Liver (tissue), 8 donors: ENCODE measurements at regions not wholly inside any gene's neighbourhood (a gene's known extent, or its start where the extent isn't known, plus 50 kb on each side); places are given as distances from the start of the nearest gene placed in this dataset.

ENCODE experiments used
- DNase-seq: peaks from one replicate; pipeline ENCODE4 v3.0.0-alpha.2; 2017; ENCODE audit warnings: low spot score
- H3K27ac ChIP-seq, 2 donors: one replicate each; pipeline ENCODE4 v1.7.0; 2013; ENCODE audit warnings: inconsistent platforms in 2 of 2, low read length in 2 of 2, control low read depth in 1 of 2, low read depth in 1 of 2, mild to moderate bottlenecking in 1 of 2
- H3K27me3 ChIP-seq, 4 donors: one replicate each; pipeline versions ENCODE4 v1.6.1 to v1.7.0; 2013; ENCODE audit warnings: low read length in 3 of 4, inconsistent platforms in 1 of 4, mild to moderate bottlenecking in 1 of 4, moderate library complexity in 1 of 4; ENCODE audit not compliant: control insufficient read depth in 4 of 4, insufficient read depth in 4 of 4
- H3K36me3 ChIP-seq, 4 donors: one replicate each; pipeline versions ENCODE4 v1.6.1 to v1.7.0; 2013; ENCODE audit warnings: low read length in 3 of 4, mild to moderate bottlenecking in 3 of 4, low read depth in 1 of 4, moderate library complexity in 1 of 4; ENCODE audit not compliant: control insufficient read depth in 4 of 4, insufficient read depth in 3 of 4
- H3K4me1 ChIP-seq, 4 donors: one replicate each; pipeline versions ENCODE4 v1.6.1 to v1.7.0; 2013; ENCODE audit warnings: low read length in 3 of 4, mild to moderate bottlenecking in 3 of 4, moderate library complexity in 1 of 4; ENCODE audit not compliant: control insufficient read depth in 4 of 4, insufficient read depth in 4 of 4
- H3K4me3 ChIP-seq, 3 donors: one replicate each; pipeline versions ENCODE4 v1.6.1 to v1.7.0; 2013; ENCODE audit warnings: low read length in 3 of 3, control low read depth in 1 of 3, low read depth in 1 of 3, mild to moderate bottlenecking in 1 of 3
- H3K9ac ChIP-seq, 2 donors: one replicate each; pipeline ENCODE4 v1.7.0; 2013; ENCODE audit warnings: low read length in 2 of 2, mild to moderate bottlenecking in 2 of 2, moderate library complexity in 2 of 2, control low read depth in 1 of 2, low read depth in 1 of 2
- H3K9me3 ChIP-seq, 4 donors: one replicate each; pipeline versions ENCODE4 v1.6.1 to v1.7.0; 2013; ENCODE audit warnings: low read length in 3 of 4; ENCODE audit not compliant: control insufficient read depth in 4 of 4
- ATF3 ChIP-seq: IDR thresholded peaks from 2 replicates; pipeline ENCODE4 v1.6.1; 2016; ENCODE audit warnings: antibody characterized with exemption
- CTCF ChIP-seq: fragments of 150-350 bp; IDR thresholded peaks from 2 replicates; pipeline ENCODE4 v1.5.1; 2017; ENCODE audit warnings: improper control_type of control experiment, low read depth, low read length; ENCODE audit not compliant: missing input control
- EGR1 ChIP-seq, 2 donors: IDR thresholded peaks; 2 replicates each; pipeline ENCODE4 v1.6.1; 2016 to 2018; ENCODE audit warnings: antibody characterized with exemption in 2 of 2, low read depth in 2 of 2
- FOXA1 ChIP-seq: IDR thresholded peaks from 2 replicates; pipeline ENCODE4 v1.6.1; 2016; ENCODE audit warnings: antibody characterized with exemption
- FOXA2 ChIP-seq: IDR thresholded peaks from 2 replicates; pipeline ENCODE4 v1.6.1; 2016; ENCODE audit warnings: antibody characterized with exemption
- GABPA ChIP-seq, 2 donors: IDR thresholded peaks in 1 of 2; conservative IDR thresholded peaks in 1 of 2; 2 replicates each; pipeline ENCODE4 v1.6.1; 2016; ENCODE audit warnings: antibody characterized with exemption in 2 of 2, mild to moderate bottlenecking in 1 of 2, moderate library complexity in 1 of 2
- HNF4A ChIP-seq, 2 donors: conservative IDR thresholded peaks; 2 replicates each; pipeline ENCODE4 v1.6.1; 2016; ENCODE audit warnings: antibody characterized with exemption in 2 of 2, mild to moderate bottlenecking in 2 of 2
- HNF4G ChIP-seq: IDR thresholded peaks from 2 replicates; pipeline ENCODE4 v1.6.1; 2016; ENCODE audit warnings: antibody characterized with exemption
- JUND ChIP-seq, 2 donors: IDR thresholded peaks; 2 replicates each; pipeline ENCODE4 v1.6.1; 2016; ENCODE audit warnings: antibody characterized with exemption in 2 of 2
- MAX ChIP-seq: IDR thresholded peaks from 2 replicates; pipeline ENCODE4 v1.6.1; 2016; ENCODE audit warnings: antibody characterized with exemption
- NR2F2 ChIP-seq: IDR thresholded peaks from 2 replicates; pipeline ENCODE4 v1.6.1; 2016; ENCODE audit warnings: antibody characterized with exemption
- RAD21 ChIP-seq, 2 donors: IDR thresholded peaks; 2 replicates each; pipeline ENCODE4 v1.6.1; 2016; ENCODE audit warnings: antibody characterized with exemption in 2 of 2, mild to moderate bottlenecking in 2 of 2
- REST ChIP-seq: IDR thresholded peaks from 2 replicates; pipeline ENCODE4 v1.6.1; 2016; ENCODE audit warnings: antibody characterized with exemption, mild to moderate bottlenecking
- RXRA ChIP-seq, 2 donors: IDR thresholded peaks; 2 replicates each; pipeline ENCODE4 v1.6.1; 2017 to 2018; ENCODE audit warnings: antibody characterized with exemption in 2 of 2, mild to moderate bottlenecking in 1 of 2
- SP1 ChIP-seq: IDR thresholded peaks from 2 replicates; pipeline ENCODE4 v1.6.1; 2018; ENCODE audit warnings: antibody characterized with exemption, mild to moderate bottlenecking
- TAF1 ChIP-seq: conservative IDR thresholded peaks from 2 replicates; pipeline ENCODE4 v1.6.1; 2016; ENCODE audit warnings: antibody characterized with exemption, mild to moderate bottlenecking
- YY1 ChIP-seq: IDR thresholded peaks from 2 replicates; pipeline ENCODE4 v1.6.1; 2016; ENCODE audit warnings: antibody characterized with exemption, mild to moderate bottlenecking
- ZBTB33 ChIP-seq: IDR thresholded peaks from 2 replicates; pipeline ENCODE4 v1.6.1; 2016; ENCODE audit warnings: antibody characterized with exemption
- WGBS: extraction: QIAGEN DNeasy Blood & Tissue Kit; methylation state at CpG from one replicate; pipeline ENCODE4 v1.1.7; 2013; 5-methylcytosine and 5-hydroxymethylcytosine counted together
- donor health status: healthy.
- donor health status: healthy.
- donor health status: healthy.
- donor health status: healthy.
- donor health status: healthy.

GRCh38 chr15:53114960-53115359 lies 324.8 kb upstream of the ONECUT1 start:
- Histone ChIP-seq H3K9ac (no peak overlapping the region), H3K36me3 (no peaks in the 10 kb centered on the region), H3K27me3 (no peaks in the 10 kb centered on the region), H3K9me3 (no peaks in the 10 kb centered on the region), H3K27ac (no peak overlapping the region), H3K4me1 (no peaks in the 10 kb centered on the region), H3K4me3 (no peak overlapping the region)
- 58% methylated on average over 3 of the region's 3 CpGs for WGBS
- no peak for TF ChIP-seq MAX
- no peak for TF ChIP-seq NR2F2
- TF ChIP-seq SP1, result peak; percentile 62
- TF ChIP-seq HNF4G, result peak; percentile 65
- no peak for TF ChIP-seq FOXA2
- no peak for TF ChIP-seq GABPA (IDR thresholded peaks at IDR 0.05 in 1 of 2, conservative IDR thresholded peaks at IDR 0.05 in 1 of 2)
- no peak for TF ChIP-seq ATF3
- peak; percentile 6 to 54 for TF ChIP-seq RAD21 (IDR thresholded peaks at IDR 0.05)
- TF ChIP-seq ZBTB33, result no peak
- no peak for TF ChIP-seq CTCF
- no peak for TF ChIP-seq TAF1
- no peak for TF ChIP-seq EGR1 (IDR thresholded peaks at IDR 0.05; ENCODE audit: low read depth in 2 of 2)
- TF ChIP-seq REST, result no peak
- no peak for TF ChIP-seq RXRA (IDR thresholded peaks at IDR 0.05)
- no peak for TF ChIP-seq JUND (IDR thresholded peaks at IDR 0.05)
- TF ChIP-seq HNF4A (conservative IDR thresholded peaks at IDR 0.05), result peak; percentile 71 to 82
- no peak for TF ChIP-seq FOXA1
- no peak for TF ChIP-seq YY1
- no peak for DNase-seq
